ENCODE measurements at regions not wholly inside any gene's neighbourhood (a gene's known extent, or its start where the extent isn't known, plus 50 kb on each side); places are given as distances from the start of the nearest gene placed in this dataset.

- TF ChIP-seq CTCF (IDR thresholded peaks at IDR 0.05; ENCODE audit: low read length) (no peak), EZH2phosphoT487 (IDR thresholded peaks at IDR 0.05; ENCODE audit: low read length) (no peak), EZH2 (optimal IDR thresholded peaks at IDR 0.05; ENCODE audit: low read depth, low read length) (no peak)
These were observed 127.3 kb upstream of the SPATS2L start for GRCh38 chr2:200179151-200179550.
